H1 (cell line): ENCODE measurements at regions not wholly inside any gene's neighbourhood (a gene's known extent, or its start where the extent isn't known, plus 50 kb on each side); places are given as distances from the start of the nearest gene placed in this dataset.

Experiments used
- CTCF ChIA-PET: fragments of 300-600 bp; sonication (Branson Sonifier 250); formaldehyde crosslinking; loops from one replicate; lab custom pipeline; 2021; ENCODE audit not compliant: partially characterized antibody; lab: Charles Lee
- POLR2A ChIA-PET: fragments of 300-600 bp; sonication (Branson Sonifier 250); formaldehyde crosslinking; loops from one replicate; lab custom pipeline; 2021; ENCODE audit warnings: inconsistent platforms; ENCODE audit not compliant: partially characterized antibody; lab: Charles Lee
- DNase-seq, 2 experiments: peaks; one replicate each; pipeline versions ENCODE4 v3.0.0 to v3.0.0-alpha.2; 2010 to 2022; ENCODE audit warnings: low spot score in 2 of 2, low read depth in 1 of 2, mixed read lengths in 1 of 2
- FAIRE-seq: peaks from 2 replicates; lab custom pipeline; 2011; peaks lifted over from hg19 to GRCh38; lab: Jason Lieb, UNC
- H2AFZ ChIP-seq: 2 replicates; pipeline ENCODE4 v1.8.1; 2012; ENCODE audit warnings: low read length, inconsistent platforms
- H2AK5ac ChIP-seq: 2 replicates; pipeline ENCODE4 v1.6.1; 2013; ENCODE audit warnings: low read depth, low read length
- H2BK120ac ChIP-seq: replicated peaks from 2 replicates; pipeline ENCODE3; 2013; ENCODE audit warnings: low read depth, low read length, inconsistent platforms
- H2BK12ac ChIP-seq: 2 replicates; pipeline ENCODE4 v1.6.1; 2013; ENCODE audit warnings: low read depth, low read length
- H2BK15ac ChIP-seq: 2 replicates; pipeline ENCODE4 v1.6.1; 2013; ENCODE audit warnings: low read length
- H2BK20ac ChIP-seq: 2 replicates; pipeline ENCODE4 v1.6.1; 2013; ENCODE audit warnings: low read length
- H2BK5ac ChIP-seq: 2 replicates; pipeline ENCODE4 v1.6.1; 2013; ENCODE audit warnings: low read depth, low read length
- H3K14ac ChIP-seq: 2 replicates; pipeline ENCODE4 v1.6.1; 2013; ENCODE audit warnings: inconsistent platforms; ENCODE audit not compliant: insufficient read length
- H3K18ac ChIP-seq: 2 replicates; pipeline ENCODE4 v1.6.1; 2013; ENCODE audit warnings: low read length; ENCODE audit errors: extremely low read depth
- H3K23ac ChIP-seq: 2 replicates; pipeline ENCODE4 v1.6.1; 2013; ENCODE audit warnings: inconsistent platforms; ENCODE audit not compliant: insufficient read length
- H3K23me2 ChIP-seq: 2 replicates; pipeline ENCODE4 v1.6.1; 2013; ENCODE audit warnings: low read depth, low read length
- H3K27ac ChIP-seq: 2 replicates; pipeline ENCODE4 v1.6.1; 2011; ENCODE audit warnings: low read depth, low read length, inconsistent platforms
- H3K27me3 ChIP-seq, 4 experiments: replicated peaks in 1 of 4; 1 replicate in 1 of 4; 2 replicates in 3 of 4; pipeline versions ENCODE4 v1.6.1 to v1.8.1; 2011 to 2013; ENCODE audit warnings: low read length in 3 of 4, mild to moderate bottlenecking in 3 of 4, inconsistent platforms in 2 of 4, mixed read lengths in 2 of 4, moderate library complexity in 1 of 4; ENCODE audit not compliant: control insufficient read depth in 3 of 4, insufficient read depth in 3 of 4; ENCODE audit errors: extremely low read depth in 1 of 4
- H3K36me3 ChIP-seq, 4 experiments: 2 replicates each; pipeline versions ENCODE4 v1.6.1 to v1.8.1; 2011 to 2013; ENCODE audit warnings: mild to moderate bottlenecking in 4 of 4, low read length in 3 of 4, moderate library complexity in 2 of 4, control low read depth in 1 of 4, inconsistent platforms in 1 of 4; ENCODE audit not compliant: insufficient read depth in 4 of 4, control insufficient read depth in 2 of 4
- H3K4ac ChIP-seq: replicated peaks from 2 replicates; pipeline ENCODE3; 2013; ENCODE audit warnings: low read length, low read depth, mixed read lengths, inconsistent platforms; ENCODE audit not compliant: insufficient read length
- H3K4me1 ChIP-seq, 4 experiments: replicated peaks in 1 of 4; 1 replicate in 1 of 4; 2 replicates in 3 of 4; pipeline versions ENCODE4 v1.6.1 to v1.8.1; 2011 to 2013; ENCODE audit warnings: low read length in 3 of 4, inconsistent platforms in 2 of 4, mixed read lengths in 1 of 4; ENCODE audit not compliant: insufficient read depth in 4 of 4, control insufficient read depth in 3 of 4
- H3K4me2 ChIP-seq, 2 experiments: 2 replicates each; pipeline versions ENCODE4 v1.6.1 to v1.8.1; 2011 to 2013; ENCODE audit warnings: low read depth in 2 of 2, low read length in 2 of 2, control low read depth in 1 of 2, inconsistent platforms in 1 of 2, mild to moderate bottlenecking in 1 of 2; ENCODE audit not compliant: insufficient read depth in 1 of 2
- H3K4me3 ChIP-seq, 4 experiments: fragments of 200-600, 300-600 bp in 1 of 4; sonication (generic), shearing (Covaris generic), sonication (Bioruptor Twin) in 1 of 4; 2 replicates each; pipeline versions ENCODE4 v1.5.1 to v1.8.1; 2011 to 2016; ENCODE audit warnings: low read length in 4 of 4, low read depth in 3 of 4, control low read depth in 2 of 4, inconsistent platforms in 2 of 4, mild to moderate bottlenecking in 2 of 4, mixed read lengths in 1 of 4, moderate library complexity in 1 of 4; ENCODE audit not compliant: insufficient read depth in 2 of 4; ENCODE audit errors: extremely low read depth in 1 of 4
- H3K56ac ChIP-seq: replicated peaks from 2 replicates; pipeline ENCODE3; 2013; ENCODE audit warnings: low read depth, mild to moderate bottlenecking, mixed read lengths, low read length, inconsistent platforms; ENCODE audit not compliant: insufficient read length
- H3K79me1 ChIP-seq: 2 replicates; pipeline ENCODE4 v1.6.1; 2013; ENCODE audit warnings: low read depth, low read length, control low read depth
- H3K79me2 ChIP-seq, 2 experiments: 2 replicates each; pipeline versions ENCODE4 v1.6.1 to v1.8.1; 2012 to 2013; ENCODE audit warnings: low read length in 2 of 2, mild to moderate bottlenecking in 2 of 2, inconsistent platforms in 1 of 2; ENCODE audit not compliant: insufficient read depth in 2 of 2, control insufficient read depth in 1 of 2
- H3K9ac ChIP-seq, 4 experiments: replicated peaks in 1 of 4; 1 replicate in 1 of 4; 2 replicates in 3 of 4; pipeline versions ENCODE4 v1.6.1 to v1.8.1; 2011 to 2013; ENCODE audit warnings: low read depth in 3 of 4, low read length in 3 of 4, control low read depth in 2 of 4, mild to moderate bottlenecking in 2 of 4, moderate library complexity in 2 of 4, inconsistent platforms in 1 of 4; ENCODE audit errors: extremely low read depth in 1 of 4
- H3K9me3 ChIP-seq, 2 experiments: 2 replicates each; pipeline versions ENCODE4 v1.6.1 to v1.8.1; 2012 to 2013; ENCODE audit warnings: mild to moderate bottlenecking in 2 of 2, moderate library complexity in 2 of 2, control low read depth in 1 of 2, inconsistent platforms in 1 of 2, low read depth in 1 of 2, low read length in 1 of 2, mixed read lengths in 1 of 2; ENCODE audit not compliant: insufficient read depth in 2 of 2
- H4K20me1 ChIP-seq, 2 experiments: replicated peaks in 1 of 2; 2 replicates each; pipeline versions ENCODE3 to v1.8.1; 2011 to 2013; ENCODE audit warnings: inconsistent platforms in 2 of 2, low read length in 2 of 2, mild to moderate bottlenecking in 1 of 2; ENCODE audit not compliant: insufficient read depth in 2 of 2, control insufficient read depth in 1 of 2
- H4K5ac ChIP-seq: 2 replicates; pipeline ENCODE4 v1.6.1; 2013; ENCODE audit warnings: low read length, low read depth, mixed read lengths, inconsistent platforms; ENCODE audit not compliant: insufficient read length
- H4K8ac ChIP-seq: 2 replicates; pipeline ENCODE4 v1.8.0; 2013; ENCODE audit warnings: mild to moderate bottlenecking, moderate library complexity, low read length, inconsistent platforms; ENCODE audit not compliant: insufficient read depth; ENCODE audit errors: extremely low read depth
- H4K91ac ChIP-seq: replicated peaks from 2 replicates; pipeline ENCODE3; 2013; ENCODE audit warnings: low read length, mixed read lengths, inconsistent platforms; ENCODE audit not compliant: insufficient read length
- BRCA1 ChIP-seq: IDR thresholded peaks from 2 replicates; pipeline ENCODE4 v1.6.1; 2012; ENCODE audit warnings: low read depth, low read length, improper control_type of control experiment
- GABPA ChIP-seq: IDR thresholded peaks from 2 replicates; pipeline ENCODE4 v1.6.1; 2011; ENCODE audit warnings: mild to moderate bottlenecking, low read length, moderate library complexity, borderline replicate concordance; ENCODE audit not compliant: insufficient read depth
- KDM4A ChIP-seq: IDR thresholded peaks from one replicate; pipeline ENCODE4 v1.7.1; 2012; ENCODE audit warnings: low read depth, mild to moderate bottlenecking, moderate library complexity, low read length, inconsistent platforms; ENCODE audit not compliant: severe bottlenecking
- PHF8 ChIP-seq: fragments of 200-600 bp; sonication (generic); conservative IDR thresholded peaks from 2 replicates; pipeline ENCODE4 v1.7.1; 2012; ENCODE audit warnings: low read depth, mild to moderate bottlenecking, inconsistent platforms, low read length, moderate library complexity
- POLR2AphosphoS5 ChIP-seq: IDR thresholded peaks from 2 replicates; pipeline ENCODE4 v1.6.1; 2011; ENCODE audit warnings: low read depth, low read length
- SIRT6 ChIP-seq: IDR thresholded peaks from one replicate; pipeline ENCODE4 v1.7.1; 2012; ENCODE audit warnings: low read length, inconsistent platforms
- WGBS, 2 experiments: shearing (Covaris generic) in 1 of 2; methylation state at CpG; one replicate each; pipeline versions ENCODE4 v1.1.6 to v1.1.7; 2013 to 2015; ENCODE audit warnings: low lambda C conversion rate in 2 of 2, mixed read lengths in 2 of 2, inconsistent platforms in 1 of 2, low coverage in 1 of 2, missing lambda C conversion rate in 1 of 2; ENCODE audit not compliant: insufficient replicate concordance in 2 of 2, insufficient coverage in 1 of 2, insufficient read length in 1 of 2; ENCODE audit errors: extremely low coverage in 1 of 2, missing lambda C conversion rate in 1 of 2; 5-methylcytosine and 5-hydroxymethylcytosine counted together

- H2BK20ac ChIP-seq: no peak overlapping the region
- DNase-seq: no peak
- H3K4me3 ChIP-seq: no peak overlapping the region
- 93% methylated on average over 1 of the region's 1 CpG; no CpG with 5 or more reads in 1 of the 2 experiments for WGBS, 2 experiments
- no peak overlapping the region for H2AK5ac ChIP-seq
- H3K27ac ChIP-seq: no peak overlapping the region; the same call in 1 of the 2 replicates
- H2BK12ac ChIP-seq: no peak overlapping the region
- H3K18ac ChIP-seq: no peak overlapping the region
- TF ChIP-seq BRCA1 (no peak), POLR2AphosphoS5 (no peak), SIRT6 (no peak), GABPA (no peak), PHF8 (no peak), KDM4A (no peak)
- TF ChIP-seq, all 59 proteins: peak for 0
- no peak overlapping the region for H4K8ac ChIP-seq
- H3K4ac ChIP-seq: no peak overlapping the region
- no peaks in the 10 kb centered on the region; the same call in 1 of the 2 replicates for H3K23me2 ChIP-seq
- no peak overlapping the region for H3K23ac ChIP-seq
- no peak overlapping the region for H2BK15ac ChIP-seq
- FAIRE-seq: no peak
- H3K56ac ChIP-seq: no peak overlapping the region
- H3K9ac ChIP-seq: no peak overlapping the region
- H3K79me1 ChIP-seq: no peaks in the 10 kb centered on the region
- no peak overlapping the region for H3K4me2 ChIP-seq
- no peaks in the 10 kb centered on the region for H3K27me3 ChIP-seq
- no peak overlapping the region for H2AFZ ChIP-seq
- no peak overlapping the region for H4K91ac ChIP-seq
- POLR2A ChIA-PET: no interaction called here
- no peak overlapping the region for H4K5ac ChIP-seq
- no peaks in the 10 kb centered on the region for H4K20me1 ChIP-seq
- H3K9me3 ChIP-seq: no peaks in the 10 kb centered on the region
- CTCF ChIA-PET: interaction anchor here (0.6 to 3.5 kb wide), 2 partner anchors 10 to 109 kb away, joined by 4 to 12 read pairs; no protein-coding TSS in a partner anchor
- no peak overlapping the region for H2BK120ac ChIP-seq
- no peaks in the 10 kb centered on the region; a peak in 1 of 7 replicates for H3K4me1 ChIP-seq
- no peaks in the 10 kb centered on the region for H3K79me2 ChIP-seq
- H3K36me3 ChIP-seq: no peaks in the 10 kb centered on the region
- H2BK5ac ChIP-seq: no peak overlapping the region
- H3K14ac ChIP-seq: no peak overlapping the region
These were observed 98.4 kb downstream of the DIRAS3 start for GRCh38 chr1:67952071-67952470.
